H9 (cell line): ENCODE measurements at regions not wholly inside any gene's neighbourhood (a gene's known extent, or its start where the extent isn't known, plus 50 kb on each side); places are given as distances from the start of the nearest gene placed in this dataset.

Experiments used
- DNase-seq: peaks from one replicate; pipeline ENCODE4 v3.0.0-alpha.2; 2017
- H2AFZ ChIP-seq: one replicate; pipeline ENCODE4 v1.6.1; 2013; ENCODE audit warnings: mild to moderate bottlenecking, low read length, control low read depth, moderate library complexity
- H2AK5ac ChIP-seq: 2 replicates; pipeline ENCODE4 v1.6.1; 2013; ENCODE audit warnings: low read length, control low read depth, mixed read lengths; ENCODE audit not compliant: insufficient read length
- H2BK120ac ChIP-seq: one replicate; pipeline ENCODE4 v1.6.1; 2013; ENCODE audit warnings: low read depth, mild to moderate bottlenecking, low read length, control low read depth, inconsistent platforms; ENCODE audit not compliant: poor library complexity, severe bottlenecking
- H2BK12ac ChIP-seq: 2 replicates; pipeline ENCODE4 v1.6.1; 2013; ENCODE audit warnings: low read length, control low read depth, mixed read lengths, low read depth; ENCODE audit not compliant: insufficient read length
- H2BK15ac ChIP-seq: 2 replicates; pipeline ENCODE4 v1.6.1; 2013; ENCODE audit warnings: low read depth, low read length, control low read depth
- H2BK20ac ChIP-seq: one replicate; pipeline ENCODE4 v1.6.1; 2013; ENCODE audit warnings: low read depth, mild to moderate bottlenecking, low read length, control low read depth, inconsistent platforms; ENCODE audit not compliant: poor library complexity, severe bottlenecking
- H2BK5ac ChIP-seq: 2 replicates; pipeline ENCODE4 v1.6.1; 2013; ENCODE audit warnings: low read length, control low read depth, mixed read lengths; ENCODE audit not compliant: insufficient read length
- H3K14ac ChIP-seq: 2 replicates; pipeline ENCODE4 v1.6.1; 2013; ENCODE audit warnings: low read length, control low read depth; ENCODE audit not compliant: insufficient read depth
- H3K18ac ChIP-seq: 2 replicates; pipeline ENCODE4 v1.6.1; 2013; ENCODE audit warnings: low read depth, mild to moderate bottlenecking, mixed read lengths, low read length, control low read depth; ENCODE audit not compliant: insufficient read length
- H3K23ac ChIP-seq: 2 replicates; pipeline ENCODE4 v1.6.1; 2013; ENCODE audit warnings: low read length, control low read depth, mixed read lengths, low read depth; ENCODE audit not compliant: insufficient read length
- H3K23me2 ChIP-seq: 2 replicates; pipeline ENCODE4 v1.6.1; 2013; ENCODE audit warnings: low read depth, mild to moderate bottlenecking, mixed read lengths, low read length, control low read depth; ENCODE audit not compliant: insufficient read length, poor library complexity, severe bottlenecking
- H3K27ac ChIP-seq: 2 replicates; pipeline ENCODE4 v1.5.1; 2013; ENCODE audit warnings: low read length, control low read depth, mixed read lengths, low read depth; ENCODE audit not compliant: insufficient read length
- H3K27me3 ChIP-seq: 2 replicates; pipeline ENCODE4 v1.6.1; 2013; ENCODE audit warnings: low read length, control low read depth, inconsistent platforms; ENCODE audit not compliant: insufficient read depth
- H3K4ac ChIP-seq: 2 replicates; pipeline ENCODE4 v1.6.1; 2013; ENCODE audit warnings: low read depth, mild to moderate bottlenecking, control low read depth, inconsistent platforms, low read length, moderate library complexity
- H3K4me1 ChIP-seq: 2 replicates; pipeline ENCODE4 v1.6.1; 2013; ENCODE audit warnings: low read length, control low read depth, inconsistent platforms; ENCODE audit not compliant: insufficient read depth
- H3K4me2 ChIP-seq: 2 replicates; pipeline ENCODE4 v1.6.1; 2013; ENCODE audit warnings: low read length, control low read depth, mixed read lengths; ENCODE audit not compliant: insufficient read length, insufficient read depth
- H3K56ac ChIP-seq: 2 replicates; pipeline ENCODE4 v1.6.1; 2013; ENCODE audit warnings: low read depth, mild to moderate bottlenecking, mixed read lengths, low read length, control low read depth; ENCODE audit not compliant: insufficient read length
- H3K79me1 ChIP-seq: 2 replicates; pipeline ENCODE4 v1.6.1; 2013; ENCODE audit warnings: low read depth, mild to moderate bottlenecking, moderate library complexity, low read length, control low read depth, inconsistent platforms; ENCODE audit not compliant: insufficient read depth, poor library complexity, severe bottlenecking
- H3K79me2 ChIP-seq: 2 replicates; pipeline ENCODE4 v1.6.1; 2013; ENCODE audit warnings: low read length, control low read depth, inconsistent platforms; ENCODE audit not compliant: insufficient read depth
- H3K9ac ChIP-seq: 2 replicates; pipeline ENCODE4 v1.6.1; 2013; ENCODE audit warnings: low read length, control low read depth, mixed read lengths; ENCODE audit not compliant: insufficient read length; ENCODE audit errors: extremely low read depth
- H3K9me3 ChIP-seq: one replicate; pipeline ENCODE4 v1.6.1; 2013; ENCODE audit warnings: low read depth, low read length, inconsistent platforms; ENCODE audit not compliant: control insufficient read depth
- H3T11ph ChIP-seq: one replicate; pipeline ENCODE4 v1.6.1; 2013; ENCODE audit warnings: mild to moderate bottlenecking, low read length, control low read depth, inconsistent platforms
- H4K20me1 ChIP-seq: one replicate; pipeline ENCODE4 v1.6.1; 2013; ENCODE audit not compliant: control insufficient read depth, insufficient read length, insufficient read depth
- H4K5ac ChIP-seq: 2 replicates; pipeline ENCODE4 v1.6.1; 2013; ENCODE audit warnings: low read depth, mild to moderate bottlenecking, mixed read lengths, low read length, control low read depth; ENCODE audit not compliant: insufficient read length
- H4K8ac ChIP-seq: replicated peaks from 2 replicates; pipeline ENCODE4 v1.6.1; 2013; ENCODE audit warnings: low read length, control low read depth, mixed read lengths, low read depth; ENCODE audit not compliant: insufficient read length
- H4K91ac ChIP-seq: 2 replicates; pipeline ENCODE4 v1.6.1; 2013; ENCODE audit warnings: low read depth, mild to moderate bottlenecking, moderate library complexity, mixed read lengths, low read length, control low read depth; ENCODE audit not compliant: insufficient read length
- H3K27ac Mint-ChIP-seq, 3 experiments: 2 replicates in 2 of 3; 3 replicates in 1 of 3; pipeline ENCODE4 v1.8.0; 2020 to 2021; ENCODE audit warnings: mixed read lengths in 3 of 3, mild to moderate bottlenecking in 1 of 3, moderate library complexity in 1 of 3
- H3K27me3 Mint-ChIP-seq: 2 replicates; pipeline ENCODE4 v1.8.0; 2021; ENCODE audit warnings: low read depth, mild to moderate bottlenecking, moderate library complexity, mixed read lengths
- H3K36me3 Mint-ChIP-seq, 3 experiments: 2 replicates in 2 of 3; 3 replicates in 1 of 3; pipeline ENCODE4 v1.8.0; 2020 to 2021; ENCODE audit warnings: low read depth in 3 of 3, mixed read lengths in 3 of 3; ENCODE audit not compliant: insufficient read depth in 1 of 3
- H3K4me1 Mint-ChIP-seq, 2 experiments: 2 replicates each; pipeline ENCODE4 v1.8.0; 2020; ENCODE audit warnings: mixed read lengths in 2 of 2
- H3K4me3 Mint-ChIP-seq, 2 experiments: 2 replicates in 1 of 2; 3 replicates in 1 of 2; pipeline ENCODE4 v1.8.0; 2020 to 2021; ENCODE audit warnings: mild to moderate bottlenecking in 2 of 2, mixed read lengths in 2 of 2, moderate library complexity in 1 of 2
- H3K9me3 Mint-ChIP-seq, 2 experiments: 2 replicates in 1 of 2; 3 replicates in 1 of 2; pipeline ENCODE4 v1.8.0; 2020; ENCODE audit warnings: mild to moderate bottlenecking in 2 of 2, mixed read lengths in 2 of 2, moderate library complexity in 1 of 2
- CTCF ChIP-seq: fragments of 200-600 bp; sonication (generic); conservative IDR thresholded peaks from 3 replicates; pipeline ENCODE4 v1.8.0; 2021; ENCODE audit warnings: antibody characterized with exemption, mild to moderate bottlenecking
- WGBS: extraction: QIAGEN DNeasy Blood & Tissue Kit; methylation state at CpG from one replicate; pipeline ENCODE4 v1.1.7; 2013; ENCODE audit warnings: missing lambda C conversion rate, low lambda C conversion rate, mixed read lengths; ENCODE audit not compliant: insufficient read length; ENCODE audit errors: extremely low coverage; 5-methylcytosine and 5-hydroxymethylcytosine counted together

GRCh38 chr10:129165770-129166169 lies 301.3 kb upstream of the MGMT start:
- Histone ChIP-seq H4K91ac (no peak overlapping the region), H2BK12ac (no peak overlapping the region), H3K27me3 (no peaks in the 10 kb centered on the region; the same call in 1 of the 2 replicates), H3K79me2 (no peaks in the 10 kb centered on the region), H3K9me3 (no peaks in the 10 kb centered on the region), H3T11ph (no peak overlapping the region), H2BK20ac (no peak overlapping the region), H3K56ac (no peak overlapping the region), H2BK15ac (no peak overlapping the region), H2AFZ (no peak overlapping the region), H3K23me2 (no peaks in the 10 kb centered on the region), H4K20me1 (no peaks in the 10 kb centered on the region), H3K27ac (no peak overlapping the region), H3K79me1 (no peaks in the 10 kb centered on the region), H3K18ac (no peak overlapping the region), H3K14ac (no peak overlapping the region), H3K23ac (no peak overlapping the region), H3K4ac (no peak overlapping the region), H2BK120ac (no peak overlapping the region), H3K9ac (no peak overlapping the region), H4K8ac (no peak overlapping the region), H3K4me1 (no peaks in the 10 kb centered on the region; the same call in 1 of the 2 replicates), H2BK5ac (no peak overlapping the region), H4K5ac (no peak overlapping the region), H2AK5ac (no peak overlapping the region), H3K4me2 (no peak overlapping the region)
- H3K36me3 Mint-ChIP-seq: no peaks in the 10 kb centered on the region; a peak in 2 of 7 replicates
- H3K9me3 Mint-ChIP-seq: 0 out of 5 replicates have a peak, but pooled peaks cover 0 to 2% of the 10 kb centered on the region in 2 experiments
- H3K4me3 Mint-ChIP-seq: no peak overlapping the region; a peak in 1 of 5 replicates
- DNase-seq: no peak
- H3K27ac Mint-ChIP-seq: no peak overlapping the region
- H3K27me3 Mint-ChIP-seq: no peaks in the 10 kb centered on the region
- peaks cover 15 to 24% of the 10 kb centered on the region in 2 experiments for H3K4me1 Mint-ChIP-seq
- WGBS: no CpG with 5 or more reads among the region's 1 CpG
- no peak for TF ChIP-seq CTCF
